Peyer's patch (tissue), 4 donors: ENCODE measurements at regions not wholly inside any gene's neighbourhood (a gene's known extent, or its start where the extent isn't known, plus 50 kb on each side); places are given as distances from the start of the nearest gene placed in this dataset.

Experiments used
- CTCF ChIP-seq, 6 experiments: fragments of 450-650 bp in 4 of 6; fragments of 200-600 bp in 2 of 6; sonication (generic) in 1 of 6; IDR thresholded peaks; one replicate each; pipeline ENCODE4 v1.5.1; 2017 to 2019; ENCODE audit warnings: antibody characterized with exemption in 6 of 6, mild to moderate bottlenecking in 3 of 6, moderate library complexity in 1 of 6
- POLR2A ChIP-seq, 2 donors: fragments of 450-650 bp; IDR thresholded peaks; one replicate each; pipeline ENCODE4 v1.5.1; 2017; ENCODE audit warnings: antibody characterized with exemption in 2 of 2, mild to moderate bottlenecking in 2 of 2, moderate library complexity in 2 of 2

GRCh38 chr10:125283191-125283835 is 123.0 kb upstream of the CTBP2 start:
- TF ChIP-seq CTCF (IDR thresholded peaks at IDR 0.05) (peak in 1 of 6 experiments; percentile 17), POLR2A (IDR thresholded peaks at IDR 0.05) (no peak)
